NCI-H1092 treated with DMSO at 0.1 percent for 48 hours (cell line): ENCODE measurements at regions not wholly inside any gene's neighbourhood (a gene's known extent, or its start where the extent isn't known, plus 50 kb on each side); places are given as distances from the start of the nearest gene placed in this dataset.
"Not testable (repeated sequence)": the region's sequence is repeated elsewhere in the genome, so short reads cannot be mapped to it uniquely, and the experiment has no call there.

ENCODE experiments used
- DNase-seq: peaks from one replicate; lab custom pipeline; 2025; lab: John Stamatoyannopoulos, UW

DNA sequence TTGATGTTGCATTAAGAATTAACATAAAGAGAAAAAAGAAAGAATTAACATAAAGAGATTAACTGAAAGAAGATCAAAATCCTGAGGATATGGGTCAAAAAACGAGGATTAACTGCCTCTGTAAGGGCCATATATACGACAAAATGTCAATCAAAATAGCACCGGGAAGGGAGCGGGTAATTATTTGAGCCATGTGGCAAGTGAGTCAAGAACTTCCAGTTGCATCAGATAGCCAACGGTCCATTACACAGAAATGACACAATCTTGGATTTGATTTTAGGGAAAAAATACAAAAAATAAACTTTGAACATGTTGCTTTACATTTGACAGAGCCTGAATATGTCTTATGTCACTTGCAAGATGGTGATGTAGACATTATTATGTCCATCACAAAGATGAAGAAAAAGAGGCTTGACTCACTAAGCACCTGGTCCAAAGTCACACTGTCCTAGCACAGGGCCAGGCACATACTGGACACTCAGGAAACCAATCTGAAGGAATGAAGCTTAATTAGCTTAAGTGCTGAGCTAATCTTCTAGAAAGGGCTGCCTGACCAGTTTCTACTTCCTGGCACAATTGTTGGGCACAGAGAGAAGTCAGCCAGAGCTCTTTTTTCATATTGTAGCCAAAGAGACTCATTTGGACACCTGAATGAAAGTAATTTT is 273.2 kb upstream of the PAPPA start:
- no peak for DNase-seq

GRCh38 chr9:115882911-115883310 is 270.7 kb upstream of the PAPPA start:
- no peak for DNase-seq

GRCh38 chr9:115883467-115884329 is 269.9 kb upstream of the PAPPA start:
- peak; percentile 1 for DNase-seq

DNA sequence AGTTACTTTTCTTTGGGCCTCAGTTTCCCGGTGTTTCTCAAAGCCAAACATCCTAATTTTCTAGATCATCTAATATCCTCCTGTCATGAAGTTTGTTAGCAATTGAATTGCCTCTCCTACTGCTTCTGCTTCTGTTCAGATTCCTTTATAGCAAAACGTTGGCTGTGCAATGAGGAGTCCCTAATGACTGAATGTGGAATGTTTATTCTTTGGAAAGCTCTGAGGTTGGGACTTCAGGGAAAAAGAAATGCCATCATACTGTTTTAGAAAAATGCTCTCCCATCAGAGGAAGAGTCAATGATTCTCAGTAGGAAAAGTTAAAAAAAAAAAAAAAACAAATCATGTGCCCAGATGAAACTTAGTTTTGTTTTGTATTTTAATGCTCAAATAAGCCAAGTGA is 268.7 kb upstream of the PAPPA start:
- no peak for DNase-seq

DNA sequence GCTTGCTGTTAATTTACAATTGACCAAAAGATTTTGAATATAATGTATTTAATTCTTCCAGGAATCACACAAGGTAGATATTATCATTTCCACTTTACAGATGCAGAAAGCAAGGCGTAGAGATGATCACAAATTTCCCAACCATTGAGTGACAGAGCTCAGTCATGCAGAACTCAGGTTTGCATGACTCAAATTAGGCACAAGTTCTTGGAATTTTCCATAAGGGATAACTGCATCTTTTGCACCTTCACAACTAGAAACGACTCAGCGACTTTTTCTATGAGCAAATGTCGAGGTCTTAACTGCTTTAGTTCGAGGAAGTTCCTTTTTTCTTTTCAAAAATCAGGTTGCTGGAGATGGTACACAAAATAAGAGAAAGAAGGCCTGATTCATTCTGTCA is 265.5 kb upstream of the PAPPA start:
- no peak for DNase-seq

DNA sequence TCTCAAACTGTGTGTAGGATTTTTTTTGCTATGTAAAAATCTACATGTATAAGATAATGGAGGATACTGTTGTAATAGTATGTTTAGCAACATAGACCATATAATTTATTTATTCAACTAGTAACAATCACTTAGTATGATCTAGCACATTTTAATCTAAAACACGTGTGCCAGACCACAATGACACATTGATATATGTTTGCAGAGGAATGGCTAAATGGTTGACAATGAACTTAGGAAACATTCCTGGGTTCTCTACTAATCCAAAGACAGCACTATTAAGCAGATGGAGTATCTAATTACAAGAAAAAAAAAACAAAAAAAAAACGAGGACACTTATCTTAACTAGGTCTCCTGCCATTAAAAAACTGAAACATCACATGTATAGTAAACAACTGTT is 261.7 kb upstream of the PAPPA start:
- no peak for DNase-seq

DNA sequence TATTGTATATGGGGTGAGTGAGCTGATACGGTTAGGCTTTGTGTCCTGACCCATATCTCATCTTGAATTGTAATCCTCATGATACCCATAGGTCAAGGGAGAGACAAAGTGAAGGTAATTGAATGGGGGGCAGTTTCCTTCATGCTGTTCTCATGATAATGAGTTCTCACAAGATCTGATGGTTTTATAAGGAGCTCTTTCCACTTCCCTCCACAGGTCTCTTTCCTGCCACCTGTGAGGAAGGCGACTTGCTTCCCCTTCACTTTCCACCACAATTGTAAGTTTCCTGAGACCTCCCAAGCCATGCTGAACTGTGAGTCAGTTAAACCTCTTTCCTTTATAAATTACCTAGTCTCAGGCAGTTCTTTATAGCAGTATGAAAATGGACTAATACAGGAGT is 255.1 kb upstream of the PAPPA start:
- not testable (repeated sequence) for DNase-seq

DNA sequence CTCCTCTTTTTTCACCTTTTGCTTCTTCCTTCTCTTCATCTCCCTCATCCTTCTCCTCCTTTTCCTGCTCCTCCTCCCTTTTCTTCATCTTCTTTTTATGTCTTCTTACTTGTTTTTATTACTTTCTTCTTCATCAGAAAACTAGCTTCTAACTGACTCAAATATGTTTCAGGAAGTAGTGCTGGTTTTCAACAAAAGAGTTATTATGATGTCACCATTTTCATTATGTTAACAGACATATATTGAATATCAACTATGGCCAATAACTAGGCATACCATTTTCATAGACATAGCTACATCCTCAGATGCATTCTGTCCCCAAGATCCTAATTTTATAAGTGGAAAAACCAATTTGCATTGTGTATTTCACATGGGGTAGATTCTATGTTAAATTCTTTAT is 252.9 kb upstream of the PAPPA start:
- no peak for DNase-seq

DNA sequence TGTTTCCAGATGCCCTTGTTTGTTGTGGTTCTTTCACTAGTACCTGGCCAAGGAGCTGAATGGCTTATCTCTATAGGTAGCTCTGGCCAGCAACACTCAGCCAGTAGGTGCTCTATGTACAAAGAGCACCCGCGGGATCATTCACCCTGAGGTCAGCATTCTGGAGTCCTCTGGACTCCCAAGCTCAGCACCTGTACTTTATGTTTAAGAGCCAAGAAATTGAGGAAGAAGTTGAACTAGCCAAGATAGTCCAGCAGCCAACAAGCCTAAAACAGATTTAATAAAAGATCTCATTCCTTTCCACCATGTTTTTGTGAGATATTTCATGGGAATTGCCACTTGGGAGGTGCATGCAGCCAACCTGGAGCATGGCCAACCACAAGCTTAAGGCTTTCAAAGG is 242.6 kb upstream of the PAPPA start:
- no peak for DNase-seq

- no peak for DNase-seq
Measured at GRCh38 chr9:115912086-115912485, 241.5 kb upstream of the PAPPA start.

GRCh38 chr9:115913696-115914095 is 239.9 kb upstream of the PAPPA start:
- DNase-seq = no peak

- no peak for DNase-seq
Measured at GRCh38 chr9:115914291-115914690, 239.3 kb upstream of the PAPPA start.

DNA sequence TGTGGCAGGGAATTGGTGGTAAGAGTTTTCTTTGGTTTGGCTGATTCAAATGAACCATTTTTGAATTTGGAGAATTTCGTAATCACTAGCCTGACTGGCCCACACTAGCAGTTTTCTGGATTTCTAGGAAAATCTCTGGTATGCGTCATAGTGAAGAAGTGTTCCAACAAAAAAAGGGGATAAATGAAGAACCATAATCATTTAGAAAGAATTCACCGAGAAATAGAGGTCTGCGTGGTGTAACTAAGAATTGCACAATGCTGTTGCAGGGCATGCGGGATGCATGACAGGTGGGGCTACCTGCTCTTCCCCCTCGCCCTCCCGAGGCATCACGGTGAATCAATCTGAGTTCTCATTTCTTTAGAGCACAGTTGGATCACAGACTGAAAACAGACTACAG is 232.3 kb upstream of the PAPPA start:
- no peak for DNase-seq

DNA sequence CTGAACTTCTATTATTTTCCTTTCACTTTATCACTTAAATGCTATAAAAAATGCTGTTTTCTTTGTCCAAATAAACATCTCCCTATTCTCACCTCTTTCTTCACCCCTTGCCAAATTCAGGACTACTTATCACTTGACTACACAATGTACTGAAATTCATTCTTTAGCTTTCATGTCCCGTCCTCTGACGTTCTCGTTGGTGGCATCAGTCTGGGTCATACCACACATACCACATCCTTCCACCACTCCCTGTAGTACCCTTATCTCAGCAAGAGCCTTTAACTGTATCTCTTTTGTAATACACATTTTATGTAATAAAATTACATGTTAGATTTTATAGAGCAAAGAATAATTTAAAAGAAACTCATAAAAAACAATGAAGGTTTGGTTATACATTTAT is 231.1 kb upstream of the PAPPA start:
- no peak for DNase-seq

- no peak for DNase-seq
Measured at GRCh38 chr9:115923410-115923809, 230.2 kb upstream of the PAPPA start.

DNA sequence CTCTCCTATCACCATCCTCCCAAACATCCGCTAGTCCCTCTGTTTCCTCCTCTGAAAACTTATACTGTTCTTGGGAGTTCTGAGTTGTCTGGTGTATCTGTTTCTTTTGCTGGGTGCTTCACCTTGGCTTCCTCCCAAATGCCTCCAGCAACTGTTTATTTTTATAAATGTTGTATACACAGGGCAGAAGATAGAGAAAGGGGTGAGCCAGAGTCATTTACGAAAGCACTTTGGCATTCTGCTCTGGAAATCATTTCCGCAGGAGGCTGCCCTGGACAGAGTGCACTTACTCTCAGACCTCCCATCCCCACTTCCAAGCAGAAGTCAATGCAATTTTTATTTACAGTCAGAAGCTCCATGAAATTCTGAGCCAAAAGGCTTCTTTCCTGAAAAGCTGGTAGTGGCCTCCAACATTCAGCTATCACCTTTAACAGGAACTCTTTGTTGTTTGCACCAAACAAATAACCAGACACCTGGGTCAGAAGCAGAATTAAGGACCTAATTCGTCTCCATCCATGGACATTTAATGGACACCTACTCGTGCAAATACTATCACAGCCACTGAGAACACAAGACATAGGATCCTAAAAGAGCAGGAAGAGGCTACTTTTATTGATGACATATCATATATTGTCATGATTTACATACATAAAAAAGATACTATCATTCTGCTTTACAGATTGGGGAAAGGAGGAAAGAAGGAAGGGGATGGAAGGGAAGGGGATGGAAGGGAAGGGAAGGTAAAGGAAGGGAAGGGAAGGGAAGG is 229.5 kb upstream of the PAPPA start:
- no peak for DNase-seq

GRCh38 chr9:115924669-115924987 is 229.0 kb upstream of the PAPPA start:
- no peak for DNase-seq

- DNase-seq = no peak
Measured at GRCh38 chr9:115925424-115925823, 228.2 kb upstream of the PAPPA start.

GRCh38 chr9:115930472-115930871 is 223.1 kb upstream of the PAPPA start:
- no peak for DNase-seq

DNA sequence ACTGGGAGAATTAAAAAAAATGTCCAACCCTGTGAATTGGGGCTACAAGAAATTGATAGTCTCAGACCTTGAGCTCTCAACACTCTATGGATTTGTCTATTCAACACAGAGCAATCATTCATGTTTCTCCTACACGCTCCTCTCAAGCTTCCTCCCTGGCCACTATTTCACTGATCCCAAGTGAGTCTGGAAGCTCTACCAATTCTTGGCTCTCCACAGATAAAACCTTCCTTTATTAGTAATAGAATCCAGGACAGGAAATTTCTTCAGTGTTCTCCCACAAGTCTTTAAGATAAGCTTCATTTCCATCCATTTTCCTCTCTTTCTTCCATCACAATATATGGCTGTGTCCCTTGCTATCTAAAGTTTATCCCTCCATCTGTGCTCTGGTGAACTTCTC is 215.1 kb upstream of the PAPPA start:
- DNase-seq = no peak

DNA sequence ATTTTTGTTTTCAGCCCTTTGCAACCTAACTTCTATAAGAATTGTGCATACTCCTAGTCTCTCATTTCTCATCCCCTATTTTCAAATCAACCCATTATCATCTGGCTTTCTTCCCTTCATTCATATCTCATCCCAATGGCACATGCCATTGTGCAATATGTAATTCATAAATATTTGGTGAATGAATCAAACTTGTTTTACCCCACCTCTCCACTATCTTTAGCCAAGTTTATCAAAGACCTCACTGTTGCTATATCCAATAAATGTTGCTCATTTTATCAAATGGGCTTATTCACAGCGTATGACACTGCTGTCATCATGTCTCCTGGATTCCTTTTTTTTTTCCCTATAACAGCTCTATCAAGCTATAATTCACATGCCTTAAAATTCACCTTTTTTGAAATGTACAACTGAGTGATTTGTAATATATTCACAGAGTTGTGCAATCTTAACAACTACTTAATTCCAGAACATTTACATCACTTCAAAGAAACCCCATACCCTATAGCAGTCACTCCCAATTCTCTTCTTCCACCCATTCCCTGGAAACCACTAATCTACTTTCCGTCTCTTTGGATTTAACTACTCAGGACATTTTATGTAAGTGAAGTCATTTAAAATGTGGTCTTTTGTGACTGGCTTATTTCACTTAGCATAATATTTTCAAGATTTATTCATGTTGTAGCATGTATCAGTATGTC is 214.4 kb upstream of the PAPPA start:
- no peak for DNase-seq

DNA sequence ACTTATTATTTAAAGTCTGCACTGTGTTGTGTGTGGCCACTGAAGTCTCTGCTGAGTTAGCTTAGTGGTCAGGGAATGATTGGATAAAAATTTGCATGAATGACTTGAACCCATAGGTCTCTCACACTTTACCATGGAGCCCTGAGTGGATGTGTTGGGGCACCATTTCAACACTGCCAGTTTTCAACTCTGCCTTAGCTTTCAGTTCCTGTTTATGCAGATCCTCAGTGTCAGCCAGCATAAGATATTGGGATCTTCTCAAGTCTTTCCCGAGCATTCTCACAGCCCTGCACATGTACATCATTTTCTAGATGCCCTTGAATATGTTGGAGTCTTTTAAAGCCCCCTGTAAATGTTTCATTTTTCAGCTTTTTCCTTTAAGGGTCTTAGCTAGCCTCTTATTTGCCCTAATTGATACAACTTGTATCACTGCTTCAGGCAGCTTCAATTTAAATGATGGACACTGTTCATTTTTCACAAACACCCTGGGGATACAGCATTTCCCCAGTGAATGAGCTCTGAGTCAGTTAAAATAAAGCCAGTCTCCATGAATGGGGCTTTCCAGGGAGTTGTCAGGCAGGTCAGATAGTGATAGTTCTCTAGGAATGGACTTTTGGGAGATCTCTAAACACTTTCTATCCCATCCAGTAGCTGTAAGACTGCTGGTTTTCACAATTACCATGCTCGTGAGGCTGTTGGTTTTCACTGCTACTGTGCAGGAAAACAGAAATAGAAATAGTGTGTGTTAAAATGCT is 211.9 kb upstream of the PAPPA start:
- DNase-seq = no peak
